ENCODE measurements at regions not wholly inside any gene's neighbourhood (a gene's known extent, or its start where the extent isn't known, plus 50 kb on each side); places are given as distances from the start of the nearest gene placed in this dataset.

GRCh38 chr6:54060286-54060685 is 51.0 kb upstream of the MLIP start:
- no peak for DNase-seq

Measured in 8988T (cell line).